SK-N-SH (cell line): ENCODE measurements at regions not wholly inside any gene's neighbourhood (a gene's known extent, or its start where the extent isn't known, plus 50 kb on each side); places are given as distances from the start of the nearest gene placed in this dataset.

Source experiments
- CTCF ChIA-PET: fragments of 300-600, 350-600 bp; formaldehyde crosslinking; extraction: SDS; loops from one replicate; lab custom pipeline; 2021; lab: Yijun Ruan, JAX
- POLR2A ChIA-PET: fragments of 350-600 bp; sonication (Branson Sonifier 250); formaldehyde crosslinking; extraction: SDS; loops from one replicate; lab custom pipeline; 2020; ENCODE audit warnings: antibody characterized with exemption, inconsistent platforms; lab: Yijun Ruan, JAX
- DNase-seq: peaks from one replicate; pipeline ENCODE4 v3.0.0; 2012
- H2AFZ ChIP-seq: fragments of 200-600 bp; sonication (generic); 2 replicates; pipeline ENCODE4 v1.8.1; 2016; ENCODE audit warnings: antibody characterized with exemption, mild to moderate bottlenecking, low read depth
- H3F3A ChIP-seq: fragments of 200-600 bp; sonication (generic); replicated peaks from 2 replicates; pipeline ENCODE3; 2016; ENCODE audit warnings: antibody characterized with exemption, mild to moderate bottlenecking; ENCODE audit not compliant: insufficient read depth
- H3K27ac ChIP-seq, 2 experiments: fragments of 200-500 bp in 1 of 2; fragments of 200-600 bp in 1 of 2; sonication (Bioruptor generic) in 1 of 2; sonication (generic), shearing (Covaris generic) in 1 of 2; 2 replicates each; pipeline versions ENCODE4 v1.5.1 to v1.6.1; 2014 to 2016; ENCODE audit warnings: low read depth in 2 of 2, inconsistent platforms in 1 of 2, low read length in 1 of 2, mild to moderate bottlenecking in 1 of 2, mixed read lengths in 1 of 2
- H3K27me3 ChIP-seq: fragments of 200-600 bp; sonication (generic), shearing (Covaris generic); 2 replicates; pipeline ENCODE4 v1.6.1; 2016; ENCODE audit warnings: mixed run types; ENCODE audit not compliant: insufficient read depth
- H3K36me3 ChIP-seq, 2 experiments: fragments of 200-500 bp in 1 of 2; fragments of 200-600 bp in 1 of 2; sonication (Bioruptor generic) in 1 of 2; sonication (generic) in 1 of 2; replicated peaks in 1 of 2; 2 replicates each; pipeline versions ENCODE3 to v1.5.1; 2014 to 2016; ENCODE audit warnings: low read length in 1 of 2, mild to moderate bottlenecking in 1 of 2; ENCODE audit not compliant: insufficient read depth in 2 of 2, control insufficient read depth in 1 of 2
- H3K4me1 ChIP-seq, 2 experiments: fragments of 200-500 bp in 1 of 2; fragments of 200-600 bp in 1 of 2; sonication (Bioruptor generic) in 1 of 2; sonication (generic), shearing (Covaris generic) in 1 of 2; 2 replicates each; pipeline versions ENCODE4 v1.5.1 to v1.6.1; 2014 to 2016; ENCODE audit warnings: low read depth in 1 of 2, low read length in 1 of 2, mixed run types in 1 of 2; ENCODE audit not compliant: insufficient read depth in 2 of 2, control insufficient read depth in 1 of 2
- H3K4me2 ChIP-seq: fragments of 200-600 bp; sonication (generic), shearing (Covaris generic); 2 replicates; pipeline ENCODE4 v1.6.1; 2017; ENCODE audit warnings: mixed run types
- H3K4me3 ChIP-seq, 2 experiments: fragments of 200-500 bp in 1 of 2; fragments of 200-600 bp in 1 of 2; sonication (Bioruptor generic) in 1 of 2; sonication (generic), shearing (Covaris generic) in 1 of 2; 2 replicates each; pipeline versions ENCODE4 v1.5.1 to v1.8.1; 2014 to 2016; ENCODE audit warnings: low read depth in 2 of 2, inconsistent platforms in 1 of 2, low read length in 1 of 2, mild to moderate bottlenecking in 1 of 2, mixed read lengths in 1 of 2, moderate library complexity in 1 of 2
- H3K79me2 ChIP-seq: fragments of 200-600 bp; sonication (generic); 2 replicates; pipeline ENCODE4 v1.8.1; 2017; ENCODE audit warnings: mild to moderate bottlenecking; ENCODE audit not compliant: insufficient read depth
- H3K9ac ChIP-seq: fragments of 200-600 bp; sonication (generic); 2 replicates; pipeline ENCODE4 v1.6.1; 2017; ENCODE audit warnings: mixed run types
- H3K9me2 ChIP-seq: fragments of 200-600 bp; sonication (generic); 2 replicates; pipeline ENCODE4 v1.6.1; 2017; ENCODE audit warnings: mixed run types
- H3K9me3 ChIP-seq: fragments of 200-600 bp; sonication (generic); 2 replicates; pipeline ENCODE4 v1.6.1; 2017; ENCODE audit warnings: mixed run types, mild to moderate bottlenecking, moderate library complexity
- H4K20me1 ChIP-seq: fragments of 200-600 bp; sonication (generic); 2 replicates; pipeline ENCODE4 v1.6.1; 2017; ENCODE audit warnings: mild to moderate bottlenecking, mixed run types; ENCODE audit not compliant: insufficient read depth
- CHD2 ChIP-seq: fragments of 150-350 bp; IDR thresholded peaks from 2 replicates; pipeline ENCODE4 v1.6.1; 2018; ENCODE audit warnings: low read length; ENCODE audit not compliant: partially characterized antibody
- ELF1 ChIP-seq: IDR thresholded peaks from 2 replicates; pipeline ENCODE4 v1.4.0; 2012
- EZH2phosphoT487 ChIP-seq: fragments of 200-600 bp; sonication (generic); IDR thresholded peaks from 2 replicates; pipeline ENCODE4 v1.6.1; 2017; ENCODE audit warnings: low read depth, mixed run types, mild to moderate bottlenecking, antibody characterized with exemption, moderate library complexity, borderline replicate concordance
- FOSL2 ChIP-seq: IDR thresholded peaks from 2 replicates; pipeline ENCODE4 v1.4.0; 2012; ENCODE audit warnings: low read depth, mild to moderate bottlenecking, moderate library complexity, borderline replicate concordance
- FOXJ3 ChIP-seq: sonication (generic); formaldehyde crosslinking; IDR thresholded peaks from 2 replicates; pipeline ENCODE4 v1.5.1; 2020; ENCODE audit warnings: mild to moderate bottlenecking, missing genetic modification reagents
- GABPA ChIP-seq: IDR thresholded peaks from 2 replicates; pipeline ENCODE4 v1.4.0; 2012; ENCODE audit warnings: low read depth, mild to moderate bottlenecking
- MEF2A ChIP-seq: IDR thresholded peaks from 2 replicates; pipeline ENCODE4 v1.4.0; 2012; ENCODE audit warnings: low read depth, borderline replicate concordance
- MXI1 ChIP-seq: IDR thresholded peaks from 2 replicates; pipeline ENCODE4 v1.6.1; 2012; ENCODE audit warnings: mild to moderate bottlenecking, low read depth, low read length, improper control_type of control experiment
- NRF1 ChIP-seq: IDR thresholded peaks from 2 replicates; pipeline ENCODE4 v1.6.1; 2012; ENCODE audit warnings: low read depth, mild to moderate bottlenecking, low read length
- POLR2AphosphoS5 ChIP-seq: IDR thresholded peaks from 2 replicates; pipeline ENCODE4 v1.6.1; 2012; ENCODE audit warnings: low read depth, low read length
- RCOR1 ChIP-seq: fragments of 150-350 bp; IDR thresholded peaks from 2 replicates; pipeline ENCODE4 v1.6.1; 2017; ENCODE audit warnings: antibody characterized with exemption, low read length
- SIN3A ChIP-seq: IDR thresholded peaks from 2 replicates; pipeline ENCODE4 v1.6.1; 2012; ENCODE audit warnings: low read depth, mild to moderate bottlenecking, low read length, moderate library complexity, borderline replicate concordance
- TAF1 ChIP-seq: IDR thresholded peaks from 2 replicates; pipeline ENCODE4 v1.6.1; 2012; ENCODE audit warnings: low read depth, mild to moderate bottlenecking, low read length, moderate library complexity, borderline replicate concordance
- TCF12 ChIP-seq: IDR thresholded peaks from 2 replicates; pipeline ENCODE4 v1.4.0; 2012
- YY1 ChIP-seq: IDR thresholded peaks from 2 replicates; pipeline ENCODE4 v1.4.0; 2012; ENCODE audit warnings: low read depth, mild to moderate bottlenecking
- WGBS: methylation state at CpG from one replicate; pipeline ENCODE4 v1.1.6; 2017; ENCODE audit warnings: low lambda C conversion rate; 5-methylcytosine and 5-hydroxymethylcytosine counted together
- TF ChIP-seq, protein P1 (sequence below): IDR thresholded peaks from 2 replicates; pipeline ENCODE4 v1.4.0; 2012; ENCODE audit warnings: low read depth
- TF ChIP-seq, protein P2 (sequence below): IDR thresholded peaks from 2 replicates; pipeline ENCODE4; 2012
- TF ChIP-seq, protein P3 (sequence below): fragments of 150-350 bp; IDR thresholded peaks from 2 replicates; pipeline ENCODE4 v1.6.1; 2016; ENCODE audit warnings: mild to moderate bottlenecking, low read depth, low read length
- TF ChIP-seq, protein P4 (sequence below): fragments of 200-600 bp; sonication (generic); IDR thresholded peaks from 2 replicates; pipeline ENCODE4 v1.6.1; 2017; ENCODE audit warnings: antibody characterized with exemption, mild to moderate bottlenecking, moderate library complexity

DNA sequence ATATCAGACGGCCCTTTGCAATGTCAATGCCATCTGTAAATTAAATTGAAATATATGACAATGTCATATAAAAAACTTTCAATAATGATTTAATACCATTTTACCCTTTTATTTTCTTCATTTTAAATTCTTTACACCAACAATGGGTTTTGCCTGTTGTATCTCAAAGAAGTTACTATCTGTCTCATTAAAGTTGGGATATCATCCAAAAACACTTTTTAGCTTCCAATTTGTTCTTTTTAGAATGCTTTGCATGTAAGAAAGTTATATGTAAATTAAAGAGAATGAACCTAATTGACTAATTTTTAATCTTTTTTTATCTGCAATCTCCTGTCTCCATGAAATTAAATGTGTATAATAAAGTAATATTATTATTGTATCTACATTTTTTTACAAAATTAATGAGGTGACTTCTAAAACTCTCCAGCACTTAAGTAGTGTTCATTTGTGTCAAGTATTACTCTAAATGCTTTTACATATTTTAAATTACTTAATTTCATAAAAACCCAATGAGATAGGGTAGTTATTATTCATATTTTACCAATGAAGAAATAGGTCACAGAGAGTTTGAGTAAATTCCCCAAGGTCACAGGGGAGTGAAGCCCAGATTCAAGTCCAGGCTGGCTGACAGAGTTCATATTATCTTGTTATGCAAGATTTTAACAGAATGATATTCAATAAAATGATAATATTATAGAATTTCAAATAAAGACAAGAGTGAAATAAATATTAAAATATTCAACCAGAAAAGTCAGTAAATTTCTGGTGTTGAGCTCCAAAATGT lies 673.0 kb upstream of the FLRT2 start:
- WGBS = 7% methylated on average over 1 of the region's 1 CpG
- Histone ChIP-seq H3K79me2 (no peaks in the 10 kb centered on the region), H3K36me3 (no peaks in the 10 kb centered on the region), H2AFZ (no peak overlapping the region), H3K4me1 (no peaks in the 10 kb centered on the region), H3K9ac (no peak overlapping the region), H3K9me2 (0 out of 2 replicates have a peak, but pooled peaks cover 3% of the 10 kb centered on the region), H3K4me2 (no peak overlapping the region), H4K20me1 (no peaks in the 10 kb centered on the region), H3F3A (no peaks in the 10 kb centered on the region), H3K4me3 (no peak overlapping the region), H3K27me3 (no peaks in the 10 kb centered on the region), H3K9me3 (no peaks in the 10 kb centered on the region), H3K27ac (no peak overlapping the region)
- TF ChIP-seq FOXJ3 (CRISPR knock-in tag) (no peak), EZH2phosphoT487 (no peak), TAF1 (no peak), GABPA (no peak), MXI1 (no peak), POLR2AphosphoS5 (no peak), CHD2 (no peak)
- TF ChIP-seq, protein P1, sequence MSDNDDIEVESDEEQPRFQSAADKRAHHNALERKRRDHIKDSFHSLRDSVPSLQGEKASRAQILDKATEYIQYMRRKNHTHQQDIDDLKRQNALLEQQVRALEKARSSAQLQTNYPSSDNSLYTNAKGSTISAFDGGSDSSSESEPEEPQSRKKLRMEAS = no peak
- TF ChIP-seq, protein P2, sequence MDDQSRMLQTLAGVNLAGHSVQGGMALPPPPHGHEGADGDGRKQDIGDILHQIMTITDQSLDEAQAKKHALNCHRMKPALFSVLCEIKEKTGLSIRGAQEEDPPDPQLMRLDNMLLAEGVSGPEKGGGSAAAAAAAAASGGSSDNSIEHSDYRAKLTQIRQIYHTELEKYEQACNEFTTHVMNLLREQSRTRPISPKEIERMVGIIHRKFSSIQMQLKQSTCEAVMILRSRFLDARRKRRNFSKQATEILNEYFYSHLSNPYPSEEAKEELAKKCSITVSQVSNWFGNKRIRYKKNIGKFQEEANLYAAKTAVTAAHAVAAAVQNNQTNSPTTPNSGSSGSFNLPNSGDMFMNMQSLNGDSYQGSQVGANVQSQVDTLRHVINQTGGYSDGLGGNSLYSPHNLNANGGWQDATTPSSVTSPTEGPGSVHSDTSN = no peak
- TF ChIP-seq, protein P3, sequence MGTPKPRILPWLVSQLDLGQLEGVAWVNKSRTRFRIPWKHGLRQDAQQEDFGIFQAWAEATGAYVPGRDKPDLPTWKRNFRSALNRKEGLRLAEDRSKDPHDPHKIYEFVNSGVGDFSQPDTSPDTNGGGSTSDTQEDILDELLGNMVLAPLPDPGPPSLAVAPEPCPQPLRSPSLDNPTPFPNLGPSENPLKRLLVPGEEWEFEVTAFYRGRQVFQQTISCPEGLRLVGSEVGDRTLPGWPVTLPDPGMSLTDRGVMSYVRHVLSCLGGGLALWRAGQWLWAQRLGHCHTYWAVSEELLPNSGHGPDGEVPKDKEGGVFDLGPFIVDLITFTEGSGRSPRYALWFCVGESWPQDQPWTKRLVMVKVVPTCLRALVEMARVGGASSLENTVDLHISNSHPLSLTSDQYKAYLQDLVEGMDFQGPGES = no peak
- TF ChIP-seq, protein P4, sequence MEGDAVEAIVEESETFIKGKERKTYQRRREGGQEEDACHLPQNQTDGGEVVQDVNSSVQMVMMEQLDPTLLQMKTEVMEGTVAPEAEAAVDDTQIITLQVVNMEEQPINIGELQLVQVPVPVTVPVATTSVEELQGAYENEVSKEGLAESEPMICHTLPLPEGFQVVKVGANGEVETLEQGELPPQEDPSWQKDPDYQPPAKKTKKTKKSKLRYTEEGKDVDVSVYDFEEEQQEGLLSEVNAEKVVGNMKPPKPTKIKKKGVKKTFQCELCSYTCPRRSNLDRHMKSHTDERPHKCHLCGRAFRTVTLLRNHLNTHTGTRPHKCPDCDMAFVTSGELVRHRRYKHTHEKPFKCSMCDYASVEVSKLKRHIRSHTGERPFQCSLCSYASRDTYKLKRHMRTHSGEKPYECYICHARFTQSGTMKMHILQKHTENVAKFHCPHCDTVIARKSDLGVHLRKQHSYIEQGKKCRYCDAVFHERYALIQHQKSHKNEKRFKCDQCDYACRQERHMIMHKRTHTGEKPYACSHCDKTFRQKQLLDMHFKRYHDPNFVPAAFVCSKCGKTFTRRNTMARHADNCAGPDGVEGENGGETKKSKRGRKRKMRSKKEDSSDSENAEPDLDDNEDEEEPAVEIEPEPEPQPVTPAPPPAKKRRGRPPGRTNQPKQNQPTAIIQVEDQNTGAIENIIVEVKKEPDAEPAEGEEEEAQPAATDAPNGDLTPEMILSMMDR = no peak
- ChIA-PET CTCF (interaction anchor here (1.2 kb wide), 1 partner anchor 38 kb away, joined by 3 read pairs; no protein-coding TSS in a partner anchor), POLR2A (no interaction called here)
- DNase-seq = no peak

DNA sequence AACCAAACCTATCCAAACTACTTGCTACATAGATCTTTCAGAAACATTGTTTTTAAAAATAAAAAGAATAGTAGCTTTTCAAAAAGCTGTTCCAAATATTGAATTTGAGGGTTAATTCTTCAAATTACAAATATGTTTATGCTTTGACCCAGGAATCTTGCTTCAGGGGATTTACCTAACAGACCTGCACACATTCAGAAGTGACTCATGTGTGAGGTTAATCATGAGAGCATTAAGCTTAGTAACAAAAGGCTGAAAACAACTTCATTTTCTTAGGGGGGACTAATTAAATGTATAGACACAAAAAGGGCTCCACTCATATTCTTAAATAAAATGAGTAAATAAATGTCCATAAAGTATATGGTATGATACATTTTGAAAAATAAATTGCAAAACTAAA lies 672.4 kb upstream of the FLRT2 start:
- Histone ChIP-seq H3K36me3 (no peaks in the 10 kb centered on the region), H3K27me3 (no peaks in the 10 kb centered on the region)

More for the DNA sequence above, 672.4 kb upstream of the FLRT2 start:
- H3K27ac ChIP-seq = no peak overlapping the region
- TF ChIP-seq TCF12 (no peak), FOSL2 (no peak), MEF2A (no peak), POLR2AphosphoS5 (no peak), MXI1 (no peak), RCOR1 (no peak), YY1 (no peak), CHD2 (no peak), NRF1 (no peak), ELF1 (no peak), SIN3A (no peak)
- TF ChIP-seq, protein P2 = no peak
- H3F3A ChIP-seq = no peaks in the 10 kb centered on the region
- H4K20me1 ChIP-seq = no peaks in the 10 kb centered on the region
- H3K79me2 ChIP-seq = no peaks in the 10 kb centered on the region
- no peak overlapping the region for H2AFZ ChIP-seq
- H3K4me1 ChIP-seq = no peaks in the 10 kb centered on the region
- no peaks in the 10 kb centered on the region for H3K9me3 ChIP-seq
- CTCF ChIA-PET = interaction anchor here (0.8 kb wide), 1 partner anchor 14 kb away, joined by 3 read pairs; no protein-coding TSS in a partner anchor
- H3K4me3 ChIP-seq = no peak overlapping the region
- no peak for DNase-seq
- no peak overlapping the region for H3K4me2 ChIP-seq
- POLR2A ChIA-PET = no interaction called here
- no peak overlapping the region for H3K9ac ChIP-seq
- H3K9me2 ChIP-seq = no peaks in the 10 kb centered on the region
